ENCODE measurements at regions not wholly inside any gene's neighbourhood (a gene's known extent, or its start where the extent isn't known, plus 50 kb on each side); places are given as distances from the start of the nearest gene placed in this dataset.

- TF ChIP-seq SSRP1 (CRISPR knock-in tag; IDR thresholded peaks at IDR 0.05) (no peak), SP2 (CRISPR knock-in tag; IDR thresholded peaks at IDR 0.05) (no peak), RFX1 (IDR thresholded peaks at IDR 0.05) (no peak), EZH2 (conservative IDR thresholded peaks at IDR 0.05; ENCODE audit: low read depth, low read length) (no peak), POLR2A (IDR thresholded peaks at IDR 0.05; ENCODE audit: insufficient read depth in 1 of 2, low read depth in 2 of 2, low read length in 2 of 2) (no peak), CTCF (CRISPR knock-in tag; IDR thresholded peaks at IDR 0.05) (no peak), TFDP1 (CRISPR knock-in tag; IDR thresholded peaks at IDR 0.05; ENCODE audit: borderline replicate concordance) (no peak), KMT2B (CRISPR knock-in tag; IDR thresholded peaks at IDR 0.05) (no peak), DRAP1 (CRISPR knock-in tag; IDR thresholded peaks at IDR 0.05) (no peak), IRX3 (CRISPR knock-in tag; IDR thresholded peaks at IDR 0.05; ENCODE audit: borderline replicate concordance, low read depth) (no peak), CHD2 (IDR thresholded peaks at IDR 0.05; ENCODE audit: low read depth, low read length) (no peak)
These were observed 531.3 kb upstream of the UBE2E2 start for GRCh38 chr3:22671848-22672247.

Data from HepG2 (cell line).